NCI-H460 (cell line): ENCODE measurements at regions not wholly inside any gene's neighbourhood (a gene's known extent, or its start where the extent isn't known, plus 50 kb on each side); places are given as distances from the start of the nearest gene placed in this dataset.
"Not testable (repeated sequence)": the region's sequence is repeated elsewhere in the genome, so short reads cannot be mapped to it uniquely, and the experiment has no call there.

Experiments
- DNase-seq: peaks from one replicate; pipeline ENCODE4 v3.0.0-alpha.2; 2016; ENCODE audit warnings: low read depth; ENCODE audit errors: extremely low read depth

- DNase-seq = no peak
These were observed 87.7 kb downstream of the DCK start for GRCh38 chr4:71081192-71081591.

- DNase-seq = no peak
These were observed 100.3 kb downstream of the DCK start for GRCh38 chr4:71093745-71094144.

GRCh38 chr4:71094201-71094600 is 100.8 kb downstream of the DCK start:
- DNase-seq = no peak

- DNase-seq = no peak
These were observed 101.7 kb downstream of the DCK start for GRCh38 chr4:71095141-71095540.

GRCh38 chr4:71095545-71095944 is 102.1 kb downstream of the DCK start:
- no peak for DNase-seq

- no peak for DNase-seq
These were observed 114.3 kb downstream of the DCK start for GRCh38 chr4:71107726-71108125.

GRCh38 chr4:71110499-71110898 is 117.0 kb downstream of the DCK start:
- no peak for DNase-seq

- DNase-seq = not testable (repeated sequence)
These were observed 117.7 kb downstream of the DCK start for GRCh38 chr4:71111133-71111532.

- DNase-seq = no peak
These were observed 119.8 kb downstream of the DCK start for GRCh38 chr4:71113294-71113693.

GRCh38 chr4:71120831-71121524 is 127.5 kb downstream of the DCK start:
- no peak for DNase-seq

GRCh38 chr4:71123951-71124350 is 130.5 kb downstream of the DCK start:
- no peak for DNase-seq

- DNase-seq = no peak
These were observed 131.7 kb downstream of the DCK start for GRCh38 chr4:71125137-71125536.

- no peak for DNase-seq
These were observed 133.3 kb downstream of the DCK start for GRCh38 chr4:71126719-71127118.

- no peak for DNase-seq
These were observed 137.6 kb downstream of the DCK start for GRCh38 chr4:71130827-71131603.

GRCh38 chr4:71132486-71132885 is 139.0 kb downstream of the DCK start:
- DNase-seq = no peak

- no peak for DNase-seq
These were observed 140.0 kb downstream of the DCK start for GRCh38 chr4:71133491-71133890.

- no peak for DNase-seq
These were observed 142.6 kb downstream of the DCK start for GRCh38 chr4:71136071-71136470.

- DNase-seq = no peak
These were observed 144.7 kb downstream of the DCK start for GRCh38 chr4:71138007-71138615.

- no peak for DNase-seq
These were observed 147.1 kb downstream of the DCK start for GRCh38 chr4:71140563-71140962.

GRCh38 chr4:71141125-71141524 is 147.7 kb downstream of the DCK start:
- no peak for DNase-seq

- DNase-seq = no peak
These were observed 153.8 kb downstream of the DCK start for GRCh38 chr4:71147261-71147660.

- no peak for DNase-seq
These were observed 155.1 kb downstream of the DCK start for GRCh38 chr4:71148545-71148944.
